KMS-11 (cell line): ENCODE measurements at regions not wholly inside any gene's neighbourhood (a gene's known extent, or its start where the extent isn't known, plus 50 kb on each side); places are given as distances from the start of the nearest gene placed in this dataset.

Source experiments
- H2AFZ ChIP-seq: fragments of 200-600 bp; sonication (generic); 2 replicates; pipeline ENCODE4 v1.6.1; 2016; ENCODE audit warnings: antibody characterized with exemption, mixed run types, low read depth
- H3K27ac ChIP-seq: fragments of 200-600 bp; sonication (generic); 2 replicates; pipeline ENCODE4 v1.6.1; 2016; ENCODE audit warnings: mild to moderate bottlenecking, mixed run types
- H3K27me3 ChIP-seq: fragments of 200-600 bp; sonication (generic); 2 replicates; pipeline ENCODE4 v1.6.1; 2017; ENCODE audit warnings: mild to moderate bottlenecking, low read depth, mixed run types, moderate library complexity; ENCODE audit not compliant: insufficient read depth
- H3K36me3 ChIP-seq: fragments of 200-600 bp; sonication (generic); 2 replicates; pipeline ENCODE4 v1.6.1; 2017; ENCODE audit warnings: mild to moderate bottlenecking, mixed run types; ENCODE audit not compliant: insufficient read depth
- H3K4me1 ChIP-seq: fragments of 200-600 bp; sonication (generic); 2 replicates; pipeline ENCODE4 v1.6.1; 2016; ENCODE audit warnings: mild to moderate bottlenecking, low read depth, mixed run types; ENCODE audit not compliant: poor library complexity, severe bottlenecking
- H3K4me2 ChIP-seq: fragments of 200-600 bp; sonication (generic); 2 replicates; pipeline ENCODE4 v1.7.0; 2016; ENCODE audit warnings: mild to moderate bottlenecking, mixed run types
- H3K4me3 ChIP-seq: fragments of 200-600 bp; sonication (generic); IDR thresholded peaks from 2 replicates; pipeline ENCODE4 v1.6.1; 2017; ENCODE audit warnings: low read depth, low read length, mixed read lengths; ENCODE audit not compliant: insufficient read depth
- H3K79me2 ChIP-seq: fragments of 200-600 bp; sonication (generic); 2 replicates; pipeline ENCODE4 v1.6.1; 2016; ENCODE audit warnings: low read depth, mixed run types; ENCODE audit not compliant: insufficient read depth
- H3K9ac ChIP-seq: fragments of 200-600 bp; sonication (generic); 2 replicates; pipeline ENCODE4 v1.6.1; 2016; ENCODE audit warnings: mild to moderate bottlenecking, mixed run types
- H4K20me1 ChIP-seq: fragments of 200-600 bp; sonication (generic); 2 replicates; pipeline ENCODE4 v1.6.1; 2016; ENCODE audit warnings: mild to moderate bottlenecking, mixed run types; ENCODE audit not compliant: insufficient read depth
- CTCF ChIP-seq: fragments of 200-600 bp; sonication (generic); conservative IDR thresholded peaks from 2 replicates; pipeline ENCODE4 v1.6.1; 2017; ENCODE audit warnings: low read depth, mild to moderate bottlenecking, antibody characterized with exemption, low read length, moderate library complexity, mixed read lengths

DNA sequence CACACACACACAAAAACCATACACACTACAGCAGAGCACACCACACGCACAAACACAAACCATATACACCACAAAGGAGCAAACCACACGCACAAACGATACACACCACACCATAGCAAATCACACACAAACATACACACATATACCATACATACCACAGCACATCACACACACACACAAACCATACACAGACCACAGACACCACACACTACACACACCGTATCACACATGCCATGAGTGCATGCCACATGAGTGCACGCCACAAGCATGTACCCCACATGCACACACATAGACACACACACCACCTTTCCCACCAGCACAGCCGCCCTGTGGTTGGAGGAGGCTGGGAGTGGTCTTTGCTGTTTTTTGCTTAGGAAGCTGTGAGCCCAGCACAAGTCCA lies 517.1 kb upstream of the MYT1L start:
- Histone ChIP-seq H3K4me1 (peaks cover 6% of the 10 kb centered on the region), H3K9ac (no peak overlapping the region)

GRCh38 chr2:2847209-2847676 lies 516.2 kb upstream of the MYT1L start:
- Histone ChIP-seq H4K20me1 (no peaks in the 10 kb centered on the region), H3K27me3 (no peaks in the 10 kb centered on the region), H3K79me2 (no peaks in the 10 kb centered on the region), H3K36me3 (no peaks in the 10 kb centered on the region), H3K4me1 (peaks cover 6% of the 10 kb centered on the region), H2AFZ (no peak overlapping the region), H3K27ac (no peak overlapping the region), H3K4me2 (no peak overlapping the region), H3K9ac (no peak overlapping the region), H3K4me3 (no peak overlapping the region)
- no peak for TF ChIP-seq CTCF

More for the DNA sequence above, 517.1 kb upstream of the MYT1L start:
- no peak for TF ChIP-seq CTCF
- H3K4me3 ChIP-seq: no peak overlapping the region
- no peaks in the 10 kb centered on the region for H3K79me2 ChIP-seq
- no peak overlapping the region for H3K27ac ChIP-seq
- H3K4me2 ChIP-seq: no peak overlapping the region
- H4K20me1 ChIP-seq: no peaks in the 10 kb centered on the region
- no peaks in the 10 kb centered on the region for H3K27me3 ChIP-seq
- H3K36me3 ChIP-seq: no peaks in the 10 kb centered on the region
- no peak overlapping the region for H2AFZ ChIP-seq

DNA sequence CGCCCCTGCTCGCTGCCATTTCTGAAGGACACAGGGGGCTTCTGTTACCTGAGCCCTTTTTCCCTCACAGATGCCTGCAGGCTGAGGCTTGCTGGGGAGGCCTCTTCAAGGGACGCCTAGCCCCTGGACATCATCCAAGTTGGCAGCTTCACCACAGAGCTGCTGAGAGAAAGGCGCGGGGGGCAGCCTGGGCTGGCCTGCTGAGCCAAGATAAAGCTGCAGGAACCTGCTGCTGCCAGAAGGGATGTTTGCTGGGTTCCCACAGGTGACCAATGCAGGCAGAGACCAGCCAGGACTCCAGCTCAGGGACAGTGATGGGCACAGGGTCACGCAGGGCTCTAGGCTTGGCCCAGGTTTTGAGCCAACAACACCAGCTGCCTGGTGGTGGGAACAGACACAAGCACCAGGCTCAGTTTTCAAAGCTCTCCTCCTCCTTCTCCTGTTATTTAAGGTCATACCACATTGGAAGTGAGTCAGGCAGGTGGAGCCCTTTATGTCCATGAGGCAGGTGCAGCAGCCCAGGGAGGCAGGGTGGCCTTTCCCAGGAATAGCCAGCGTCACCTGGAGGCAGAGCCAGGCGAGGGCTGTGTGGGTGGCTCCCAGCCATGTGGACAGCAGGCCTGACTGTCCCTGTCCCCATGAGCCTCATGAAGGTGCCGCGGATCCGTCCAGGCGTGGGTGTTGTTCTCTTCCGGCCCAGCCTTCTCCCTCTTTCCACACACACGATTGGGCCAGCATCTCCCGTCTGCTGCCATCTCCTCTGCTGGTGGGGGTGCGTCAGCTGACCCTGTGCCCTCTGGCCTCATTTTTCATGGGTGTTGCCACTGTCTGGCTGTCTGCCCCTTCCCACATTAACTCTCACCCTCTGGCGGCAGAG lies 515.5 kb upstream of the MYT1L start:
- Histone ChIP-seq H4K20me1 (no peaks in the 10 kb centered on the region), H3K4me1 (peaks cover 6% of the 10 kb centered on the region), H3K27ac (no peak overlapping the region), H3K9ac (no peak overlapping the region), H3K36me3 (no peaks in the 10 kb centered on the region), H3K79me2 (no peaks in the 10 kb centered on the region), H3K4me2 (no peak overlapping the region), H3K4me3 (no peak overlapping the region), H3K27me3 (no peaks in the 10 kb centered on the region), H2AFZ (no peak overlapping the region)
- no peak for TF ChIP-seq CTCF

GRCh38 chr2:2845806-2846315 lies 514.8 kb upstream of the MYT1L start:
- Histone ChIP-seq H2AFZ (no peak overlapping the region), H3K4me3 (no peak overlapping the region), H3K4me1 (peaks cover 6% of the 10 kb centered on the region), H3K27me3 (no peaks in the 10 kb centered on the region), H3K79me2 (no peaks in the 10 kb centered on the region), H3K36me3 (no peaks in the 10 kb centered on the region), H4K20me1 (no peaks in the 10 kb centered on the region), H3K27ac (no peak overlapping the region), H3K4me2 (no peak overlapping the region), H3K9ac (no peak overlapping the region)
- no peak for TF ChIP-seq CTCF
